ENCODE measurements at regions not wholly inside any gene's neighbourhood (a gene's known extent, or its start where the extent isn't known, plus 50 kb on each side); places are given as distances from the start of the nearest gene placed in this dataset.

GRCh38 chr17:79392598-79392997, 218.3 kb downstream of the RBFOX3 start:
- DNase-seq (ENCODE audit: low read depth) = no peak
- no peak for TF ChIP-seq CTCF (IDR thresholded peaks at IDR 0.05; ENCODE audit: low read depth, low read length)
- TF ChIP-seq MAX (IDR thresholded peaks at IDR 0.05; ENCODE audit: low read depth, low read length) = no peak
- no peak for TF ChIP-seq POLR2A (IDR thresholded peaks at IDR 0.05; ENCODE audit: extremely low read depth, insufficient read length)
- no peak for TF ChIP-seq MYC (IDR thresholded peaks at IDR 0.05; ENCODE audit: low read depth, low read length)
- H3K4me3 ChIP-seq (ENCODE audit: low read depth, low read length) = no peak overlapping the region

- TF ChIP-seq POLR2A (IDR thresholded peaks at IDR 0.05; ENCODE audit: extremely low read depth, insufficient read length) (no peak), CTCF (IDR thresholded peaks at IDR 0.05; ENCODE audit: low read depth, low read length) (peak; percentile 92), MAX (IDR thresholded peaks at IDR 0.05; ENCODE audit: low read depth, low read length) (peak; percentile 97)
- DNase-seq (ENCODE audit: low read depth) = peak; percentile 79
- H3K4me3 ChIP-seq (ENCODE audit: low read depth, low read length) = no peak overlapping the region
These were observed 219.2 kb downstream of the RBFOX3 start for GRCh38 chr17:79391376-79392233.

GRCh38 chr17:79389896-79390295, 221.0 kb downstream of the RBFOX3 start:
- TF ChIP-seq POLR2A (IDR thresholded peaks at IDR 0.05; ENCODE audit: extremely low read depth, insufficient read length) (no peak), MYC (IDR thresholded peaks at IDR 0.05; ENCODE audit: low read depth, low read length) (no peak), MAX (IDR thresholded peaks at IDR 0.05; ENCODE audit: low read depth, low read length) (no peak), CTCF (IDR thresholded peaks at IDR 0.05; ENCODE audit: low read depth, low read length) (no peak)
- DNase-seq (ENCODE audit: low read depth) = no peak
- H3K4me3 ChIP-seq (ENCODE audit: low read depth, low read length) = no peak overlapping the region

- H3K4me3 ChIP-seq (ENCODE audit: low read depth, low read length) = no peak overlapping the region
- peak; percentile 51 for DNase-seq (ENCODE audit: low read depth)
- TF ChIP-seq MAX (IDR thresholded peaks at IDR 0.05; ENCODE audit: low read depth, low read length) (no peak), POLR2A (IDR thresholded peaks at IDR 0.05; ENCODE audit: extremely low read depth, insufficient read length) (no peak), CTCF (IDR thresholded peaks at IDR 0.05; ENCODE audit: low read depth, low read length) (peak; percentile 64), MYC (IDR thresholded peaks at IDR 0.05; ENCODE audit: low read depth, low read length) (no peak)
These were observed 222.1 kb downstream of the RBFOX3 start for GRCh38 chr17:79388556-79389295.

- DNase-seq (ENCODE audit: low read depth) = no peak
- H3K4me3 ChIP-seq (ENCODE audit: low read depth, low read length) = no peak overlapping the region
- TF ChIP-seq MYC (IDR thresholded peaks at IDR 0.05; ENCODE audit: low read depth, low read length) (no peak), MAX (IDR thresholded peaks at IDR 0.05; ENCODE audit: low read depth, low read length) (no peak)
These were observed 223.1 kb downstream of the RBFOX3 start for GRCh38 chr17:79387783-79388182.
